ENCODE measurements at regions not wholly inside any gene's neighbourhood (a gene's known extent, or its start where the extent isn't known, plus 50 kb on each side); places are given as distances from the start of the nearest gene placed in this dataset.

GRCh38 chr16:50996166-50996829 lies 154.8 kb downstream of the SALL1 start:
- DNase-seq (ENCODE audit: low read depth), result no peak

DNA sequence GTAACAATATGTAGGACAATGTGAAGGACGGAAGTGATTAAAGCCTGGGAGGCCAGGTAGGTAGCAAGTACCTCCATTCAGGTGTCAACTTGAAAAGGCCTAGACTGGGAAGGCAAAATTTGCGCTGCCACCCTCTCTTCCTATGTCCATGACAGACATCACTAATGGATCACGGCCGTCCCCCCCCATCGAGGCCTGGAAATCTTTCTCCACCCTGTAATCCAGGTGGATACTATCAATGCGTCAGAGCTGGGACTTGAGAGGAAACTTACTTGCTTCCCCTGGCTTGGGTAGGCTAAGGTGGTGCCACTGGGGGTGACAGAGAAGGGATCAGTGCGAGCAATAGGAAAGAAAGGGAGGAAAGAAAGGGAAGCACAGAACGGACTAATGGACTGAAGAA lies 156.1 kb downstream of the SALL1 start:
- no peak for DNase-seq (ENCODE audit: low read depth)

GRCh38 chr16:50992350-50993032 lies 158.6 kb downstream of the SALL1 start:
- no peak for DNase-seq (ENCODE audit: low read depth)

- no peak for DNase-seq (ENCODE audit: low read depth)
These were observed 159.6 kb downstream of the SALL1 start for GRCh38 chr16:50991436-50991835.

GRCh38 chr16:50991006-50991405 lies 160.1 kb downstream of the SALL1 start:
- DNase-seq (ENCODE audit: low read depth), result no peak

DNA sequence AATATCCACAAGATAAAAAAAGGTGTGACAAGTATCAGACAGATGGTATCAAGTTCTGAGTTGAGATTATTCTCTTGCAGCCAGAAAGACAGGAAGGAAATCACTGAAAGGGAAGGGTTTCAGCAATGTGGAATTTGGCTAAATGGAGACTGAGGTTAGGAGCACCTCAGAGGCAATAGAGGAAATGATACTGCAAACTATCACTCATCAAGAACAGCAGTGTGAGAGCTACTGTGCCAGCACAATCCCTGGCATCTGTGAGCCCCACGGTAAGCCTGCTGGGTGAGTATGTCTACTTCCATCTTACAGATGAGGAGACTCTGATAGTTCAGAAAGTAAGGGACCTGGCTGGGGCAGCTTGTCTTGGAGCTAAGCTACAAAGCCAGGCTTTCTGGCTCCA lies 162.0 kb downstream of the SALL1 start:
- no peak for DNase-seq (ENCODE audit: low read depth)

DNA sequence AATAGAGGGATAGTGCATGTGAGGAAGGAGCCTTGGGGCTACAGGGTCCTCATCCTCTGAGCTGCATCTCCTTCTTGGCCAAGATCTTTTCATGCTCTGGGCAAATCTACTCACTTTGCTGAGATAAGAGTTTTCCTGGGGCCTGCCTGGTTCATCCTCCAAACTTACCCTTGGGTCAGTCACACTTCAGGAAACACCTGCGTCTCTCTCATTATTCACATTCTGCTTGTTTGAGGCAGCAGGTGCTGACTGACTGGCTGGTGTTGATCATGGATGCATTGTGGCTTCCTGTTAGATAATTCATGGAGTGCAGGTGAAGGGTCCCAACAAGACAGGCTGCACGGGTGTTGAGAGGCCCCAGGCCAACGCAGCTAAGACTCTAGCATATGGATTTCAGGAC lies 162.6 kb downstream of the SALL1 start:
- DNase-seq (ENCODE audit: low read depth), result no peak

- DNase-seq (ENCODE audit: low read depth), result no peak
These were observed 164.6 kb downstream of the SALL1 start for GRCh38 chr16:50986453-50986852.

DNA sequence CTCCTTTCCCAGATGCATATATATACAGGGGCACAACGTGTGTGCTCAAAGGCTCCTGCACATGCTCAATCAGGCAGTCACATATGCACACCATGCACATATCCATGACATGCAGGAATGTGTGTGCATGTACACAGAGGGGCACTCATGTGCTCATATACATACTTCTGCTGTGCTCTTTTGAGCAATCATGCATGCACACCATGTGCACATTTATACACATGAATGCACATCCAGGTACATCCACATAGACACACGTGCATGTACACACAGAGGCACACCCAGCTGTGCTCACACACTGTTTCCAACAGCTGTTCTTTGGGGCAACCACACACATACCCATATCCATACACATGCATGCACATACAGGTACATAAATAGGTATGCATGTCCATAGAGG lies 165.3 kb downstream of the SALL1 start:
- no peak for DNase-seq (ENCODE audit: low read depth)

DNA sequence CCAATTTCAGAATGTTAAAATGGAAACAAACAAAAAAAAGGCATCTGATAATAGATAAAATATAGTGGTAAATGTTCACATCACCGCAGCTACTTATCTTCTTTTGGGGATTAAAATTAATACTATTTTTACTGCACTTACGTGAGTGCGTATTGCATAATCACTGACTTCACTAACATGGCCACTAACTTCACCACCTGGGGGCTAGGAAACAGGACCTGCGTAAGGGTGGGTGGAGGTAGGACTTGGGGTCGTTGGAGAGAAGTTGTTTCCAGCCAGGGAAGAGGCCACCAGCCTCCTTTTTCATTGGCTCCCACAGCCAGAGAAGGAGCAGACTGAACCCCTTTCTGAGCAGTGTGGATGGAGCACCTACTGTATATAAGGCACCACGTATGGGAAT lies 166.4 kb downstream of the SALL1 start:
- no peak for DNase-seq (ENCODE audit: low read depth)

DNA sequence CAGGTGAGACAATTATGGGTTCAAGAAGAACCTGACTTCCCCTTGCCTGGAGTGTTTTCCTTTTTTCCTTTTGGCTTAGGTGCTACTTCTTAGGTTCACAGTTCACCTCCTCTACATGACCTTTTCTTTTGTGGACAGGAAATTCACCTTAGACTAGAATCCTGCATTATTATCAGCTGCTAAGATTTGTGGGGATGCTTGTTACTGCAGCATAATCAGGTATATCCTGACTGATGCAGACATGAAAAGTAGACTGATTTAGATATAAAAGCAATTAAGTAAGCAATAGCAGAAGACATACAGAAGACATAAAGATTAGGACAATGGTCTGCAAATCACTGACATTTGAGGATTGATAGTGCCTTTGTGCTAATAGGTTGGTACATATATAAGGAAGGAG lies 168.3 kb downstream of the SALL1 start:
- DNase-seq (ENCODE audit: low read depth), result no peak

DNA sequence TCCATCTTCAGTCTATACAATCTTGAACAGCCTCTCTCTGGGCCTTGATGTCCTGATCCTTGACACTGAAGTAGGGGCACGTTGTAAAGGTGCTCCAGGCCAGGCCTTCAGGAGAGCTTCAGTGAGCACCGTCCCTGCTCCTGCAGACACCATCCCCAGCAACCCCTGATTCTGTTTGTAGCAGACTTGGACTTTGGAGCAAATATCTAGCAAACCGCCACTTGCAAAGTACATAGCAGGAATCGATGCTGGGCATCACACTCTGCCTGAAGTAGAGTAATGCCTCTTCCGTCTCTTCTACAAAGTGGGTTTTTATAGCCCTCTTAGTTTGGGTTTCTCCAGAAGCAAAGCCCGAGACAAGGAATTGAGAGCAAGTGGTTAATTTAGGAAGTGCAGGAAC lies 169.1 kb downstream of the SALL1 start:
- no peak for DNase-seq (ENCODE audit: low read depth)

GRCh38 chr16:50980666-50981065 lies 170.4 kb downstream of the SALL1 start:
- no peak for DNase-seq (ENCODE audit: low read depth)

- no peak for DNase-seq (ENCODE audit: low read depth)
These were observed 171.1 kb downstream of the SALL1 start for GRCh38 chr16:50979806-50980620.

DNA sequence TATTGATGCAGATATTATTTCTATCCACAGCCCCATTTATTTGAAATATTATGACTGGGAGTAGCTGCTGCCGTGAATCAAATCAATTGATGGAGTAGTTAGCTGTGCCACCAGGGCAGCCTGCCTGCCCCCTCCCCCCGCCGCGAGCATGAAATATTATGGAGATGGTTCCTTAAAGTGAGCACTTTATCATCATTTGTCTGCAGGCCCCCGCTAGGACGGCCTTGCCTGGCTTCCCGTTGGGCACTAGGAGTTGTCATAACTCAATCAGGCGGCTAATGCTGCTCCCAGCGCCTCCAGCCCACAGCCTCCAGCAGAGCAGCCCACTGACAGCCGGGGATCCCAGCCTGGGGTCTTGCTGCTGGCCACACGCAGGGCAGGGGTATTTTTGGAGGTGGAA lies 173.9 kb downstream of the SALL1 start:
- DNase-seq (ENCODE audit: low read depth), result no peak

- no peak for DNase-seq (ENCODE audit: low read depth)
These were observed 176.5 kb downstream of the SALL1 start for GRCh38 chr16:50974438-50975036.

GRCh38 chr16:50972876-50973275 lies 178.2 kb downstream of the SALL1 start:
- DNase-seq (ENCODE audit: low read depth), result no peak

DNA sequence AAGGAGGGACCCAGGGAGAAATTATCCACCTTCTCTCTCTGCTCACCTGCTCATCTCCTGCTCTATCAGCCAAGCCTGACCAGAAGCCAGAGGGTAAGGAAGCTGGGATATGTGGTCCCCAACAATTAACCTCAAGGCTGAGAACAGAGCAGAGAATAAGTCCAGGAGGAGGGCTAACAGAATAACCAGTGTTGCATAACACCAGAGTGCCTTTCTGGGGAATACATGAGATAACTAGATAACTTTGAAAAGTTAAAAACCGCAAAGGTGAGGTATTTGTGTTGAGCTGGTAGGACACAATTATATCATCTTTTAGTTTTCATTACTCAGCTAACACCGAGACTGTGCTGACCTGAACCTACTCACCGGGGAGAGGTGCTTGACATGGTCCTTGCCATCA lies 180.8 kb downstream of the SALL1 start:
- no peak for DNase-seq (ENCODE audit: low read depth)

DNA sequence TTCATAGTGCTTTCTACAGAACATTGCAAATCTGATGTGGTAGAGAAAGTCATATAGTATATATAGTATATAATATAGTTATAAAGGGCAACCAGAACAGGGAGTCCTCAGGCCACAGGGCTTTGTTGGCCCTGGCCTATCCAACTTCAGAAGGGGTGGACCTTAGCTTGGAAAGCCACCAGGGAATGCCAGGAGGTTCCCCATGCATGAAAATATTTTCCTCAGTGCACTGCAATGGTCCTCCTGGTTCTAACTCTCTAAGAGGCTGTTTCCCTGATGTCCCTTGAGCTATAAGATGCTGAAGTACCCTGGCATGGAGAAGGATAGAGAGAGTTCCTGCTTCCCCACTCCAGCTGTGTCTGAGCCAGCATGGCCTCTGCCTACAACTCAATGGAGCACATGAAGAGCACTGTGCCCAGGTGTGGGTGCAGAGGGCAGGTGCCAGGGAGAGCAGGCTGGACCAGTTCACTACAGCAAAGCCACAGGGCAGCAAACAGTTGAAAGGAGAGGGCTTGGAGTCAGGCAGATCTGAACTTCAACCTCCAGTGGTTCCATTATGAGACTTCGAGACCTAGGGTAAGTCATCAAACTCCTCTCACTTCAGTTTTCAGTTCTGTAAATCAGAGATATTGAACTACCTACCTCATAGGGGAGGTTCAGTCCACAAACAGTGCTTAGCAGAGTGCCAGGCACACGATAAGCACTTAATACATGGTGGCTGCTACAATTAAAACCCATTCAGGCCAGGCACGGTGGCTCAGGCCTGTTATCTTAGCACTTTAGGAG lies 183.1 kb downstream of the SALL1 start:
- DNase-seq (ENCODE audit: low read depth), result no peak

DNA sequence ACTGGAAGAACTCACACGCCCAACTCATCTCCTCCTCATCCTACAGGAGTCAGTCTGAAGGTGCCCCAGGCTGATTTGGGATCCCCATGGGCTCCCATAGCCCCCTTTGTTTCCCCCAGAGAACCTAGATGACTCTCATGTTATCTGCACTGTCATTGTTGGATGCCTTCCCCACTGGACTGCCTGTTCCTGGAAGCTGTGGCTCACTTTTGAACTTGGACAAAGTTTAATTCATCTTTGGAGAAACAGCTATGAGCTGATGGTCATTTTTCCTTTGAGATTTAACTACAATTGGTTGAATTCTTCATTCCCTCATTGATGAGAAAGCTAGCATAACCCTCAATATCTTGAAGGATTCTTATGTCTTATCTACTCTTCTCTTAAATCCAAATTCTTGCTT lies 186.6 kb downstream of the SALL1 start:
- no peak for DNase-seq (ENCODE audit: low read depth)

DNA sequence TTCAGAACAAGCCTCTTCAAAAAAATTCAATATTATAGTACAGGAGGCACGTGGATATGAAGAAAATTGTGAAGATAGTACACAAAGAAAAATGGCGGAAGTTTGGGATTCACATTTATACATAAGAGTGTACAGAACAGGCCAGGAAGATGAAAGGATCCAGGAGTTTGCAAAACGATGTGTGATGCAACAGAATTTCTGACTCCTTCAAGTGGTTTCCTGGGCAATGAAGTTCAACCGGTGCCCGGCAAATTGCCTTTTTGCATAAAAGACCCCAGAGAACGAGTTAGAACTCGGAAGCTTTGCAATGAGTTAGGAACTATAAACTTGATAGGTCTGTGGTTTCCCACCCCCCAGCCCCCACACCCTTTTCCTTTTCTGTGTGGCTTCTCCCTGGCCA lies 189.1 kb downstream of the SALL1 start:
- DNase-seq (ENCODE audit: low read depth), result no peak
